Stimulated activated CD8-positive, alpha-beta memory T cell treated with anti-CD3 and anti-CD28 coated beads, Interleukin-4, amount 100 ng/mL, for 24 hours (primary cell): ENCODE measurements at regions not wholly inside any gene's neighbourhood (a gene's known extent, or its start where the extent isn't known, plus 50 kb on each side); places are given as distances from the start of the nearest gene placed in this dataset.
A peak's percentile ranks its signal among the peaks of the same experiment; 100 is the strongest.

Source experiments
- DNase-seq: peaks from one replicate; pipeline ENCODE4 v3.0.0-alpha.2; 2020; ENCODE audit warnings: low read depth

GRCh38 chr7:131109759-131110296 is 217.8 kb upstream of the MKLN1 start:
- DNase-seq: peak; percentile 61

- no peak for DNase-seq
These were observed 217.2 kb upstream of the MKLN1 start for GRCh38 chr7:131110297-131111080.

GRCh38 chr7:131111081-131111576 is 216.5 kb upstream of the MKLN1 start:
- no peak for DNase-seq

GRCh38 chr7:131111792-131112191 is 215.9 kb upstream of the MKLN1 start:
- no peak for DNase-seq

- DNase-seq: no peak
These were observed 215.2 kb upstream of the MKLN1 start for GRCh38 chr7:131112431-131112830.

GRCh38 chr7:131115340-131115739 is 212.3 kb upstream of the MKLN1 start:
- DNase-seq: no peak

GRCh38 chr7:131117439-131117838 is 210.2 kb upstream of the MKLN1 start:
- no peak for DNase-seq

- no peak for DNase-seq
These were observed 208.3 kb upstream of the MKLN1 start for GRCh38 chr7:131119381-131119780.

GRCh38 chr7:131122394-131122793 is 205.3 kb upstream of the MKLN1 start:
- no peak for DNase-seq

GRCh38 chr7:131124001-131124629 is 203.6 kb upstream of the MKLN1 start:
- no peak for DNase-seq

- DNase-seq: no peak
These were observed 202.8 kb upstream of the MKLN1 start for GRCh38 chr7:131124867-131125266.

GRCh38 chr7:131130324-131130723 is 197.4 kb upstream of the MKLN1 start:
- no peak for DNase-seq

- no peak for DNase-seq
These were observed 196.5 kb upstream of the MKLN1 start for GRCh38 chr7:131131012-131131745.

GRCh38 chr7:131131746-131132431 is 195.8 kb upstream of the MKLN1 start:
- no peak for DNase-seq

GRCh38 chr7:131139462-131139861 is 188.2 kb upstream of the MKLN1 start:
- no peak for DNase-seq

GRCh38 chr7:131141443-131141967 is 186.2 kb upstream of the MKLN1 start:
- no peak for DNase-seq

GRCh38 chr7:131143869-131144268 is 183.8 kb upstream of the MKLN1 start:
- no peak for DNase-seq

GRCh38 chr7:131145026-131145425 is 182.7 kb upstream of the MKLN1 start:
- no peak for DNase-seq

GRCh38 chr7:131145770-131146169 is 181.9 kb upstream of the MKLN1 start:
- no peak for DNase-seq

- no peak for DNase-seq
These were observed 180.1 kb upstream of the MKLN1 start for GRCh38 chr7:131147604-131148003.

GRCh38 chr7:131148258-131148657 is 179.4 kb upstream of the MKLN1 start:
- DNase-seq: no peak
